ENCODE measurements at regions not wholly inside any gene's neighbourhood (a gene's known extent, or its start where the extent isn't known, plus 50 kb on each side); places are given as distances from the start of the nearest gene placed in this dataset.

- TF ChIP-seq CTCF (IDR thresholded peaks at IDR 0.05; ENCODE audit: insufficient read depth, low read length, severe bottlenecking) = no peak
- Histone ChIP-seq H3K27me3 (ENCODE audit: control insufficient read depth, insufficient read depth, low read length) (no peaks in the 10 kb centered on the region), H3K4me3 (ENCODE audit: low read depth, low read length) (no peak overlapping the region), H3K36me3 (ENCODE audit: control insufficient read depth, insufficient read depth, low read length) (no peaks in the 10 kb centered on the region)
- DNase-seq (ENCODE audit: low read depth) (no peak), FAIRE-seq (no peak)
Measured at GRCh38 chr12:85367936-85368335, 87.9 kb downstream of the ALX1 start.

- FAIRE-seq (no peak), DNase-seq (ENCODE audit: low read depth) (no peak)
- no peak for TF ChIP-seq CTCF (IDR thresholded peaks at IDR 0.05; ENCODE audit: insufficient read depth, low read length, severe bottlenecking)
- Histone ChIP-seq H3K4me3 (ENCODE audit: low read depth, low read length) (no peak overlapping the region), H3K27me3 (ENCODE audit: control insufficient read depth, insufficient read depth, low read length) (no peaks in the 10 kb centered on the region), H3K36me3 (ENCODE audit: control insufficient read depth, insufficient read depth, low read length) (no peaks in the 10 kb centered on the region)
Measured at GRCh38 chr12:85369365-85370154, 89.5 kb downstream of the ALX1 start.

- FAIRE-seq = no peak
- Histone ChIP-seq H3K36me3 (ENCODE audit: control insufficient read depth, insufficient read depth, low read length) (no peaks in the 10 kb centered on the region), H3K27me3 (ENCODE audit: control insufficient read depth, insufficient read depth, low read length) (no peaks in the 10 kb centered on the region), H3K4me3 (ENCODE audit: low read depth, low read length) (no peak overlapping the region)
- DNase-seq (ENCODE audit: low read depth) = no peak
- no peak for TF ChIP-seq CTCF (IDR thresholded peaks at IDR 0.05; ENCODE audit: insufficient read depth, low read length, severe bottlenecking)
Measured at GRCh38 chr12:85373045-85373444, 93.0 kb downstream of the ALX1 start.

GRCh38 chr12:85374981-85375380 lies 95.0 kb downstream of the ALX1 start:
- no peaks in the 10 kb centered on the region for H3K36me3 ChIP-seq (ENCODE audit: control insufficient read depth, insufficient read depth, low read length)
- no peak overlapping the region for H3K4me3 ChIP-seq (ENCODE audit: low read depth, low read length)
- FAIRE-seq = no peak
- DNase-seq (ENCODE audit: low read depth) = no peak
- TF ChIP-seq CTCF (IDR thresholded peaks at IDR 0.05; ENCODE audit: insufficient read depth, low read length, severe bottlenecking) = no peak
- no peaks in the 10 kb centered on the region for H3K27me3 ChIP-seq (ENCODE audit: control insufficient read depth, insufficient read depth, low read length)

- FAIRE-seq = no peak
Measured at GRCh38 chr12:85385406-85385805, 105.4 kb downstream of the ALX1 start.

More at GRCh38 chr12:85385406-85385805, 105.4 kb downstream of the ALX1 start:
- no peaks in the 10 kb centered on the region for H3K36me3 ChIP-seq (ENCODE audit: control insufficient read depth, insufficient read depth, low read length)
- H3K27me3 ChIP-seq (ENCODE audit: control insufficient read depth, insufficient read depth, low read length) = no peaks in the 10 kb centered on the region
- no peak overlapping the region for H3K4me3 ChIP-seq (ENCODE audit: low read depth, low read length)
- DNase-seq (ENCODE audit: low read depth) = no peak
- TF ChIP-seq CTCF (IDR thresholded peaks at IDR 0.05; ENCODE audit: insufficient read depth, low read length, severe bottlenecking) = no peak

Measured in bronchial epithelial cell (primary cell).